Ascending aorta (tissue), 2 donors: ENCODE measurements at regions not wholly inside any gene's neighbourhood (a gene's known extent, or its start where the extent isn't known, plus 50 kb on each side); places are given as distances from the start of the nearest gene placed in this dataset.

Experiments used
- DNase-seq, 2 donors: peaks; one replicate each; pipeline ENCODE4 v3.0.0-alpha.2; 2019; ENCODE audit warnings: low spot score in 2 of 2
- H3K27ac ChIP-seq, 2 donors: fragments of 200-600 bp; sonication (generic); one replicate each; pipeline ENCODE4 v1.5.1; 2016 to 2017; ENCODE audit warnings: mild to moderate bottlenecking in 1 of 2
- H3K27me3 ChIP-seq: fragments of 200-600 bp; sonication (generic); one replicate; pipeline ENCODE4 v1.5.1; 2017
- H3K36me3 ChIP-seq, 2 donors: fragments of 200-600 bp; sonication (generic); one replicate each; pipeline ENCODE4 v1.5.1; 2016
- H3K4me1 ChIP-seq, 2 donors: fragments of 200-600 bp; sonication (generic); one replicate each; pipeline ENCODE4 v1.5.1; 2016 to 2017; ENCODE audit warnings: mild to moderate bottlenecking in 1 of 2
- H3K4me3 ChIP-seq, 2 donors: fragments of 200-600 bp; sonication (generic); one replicate each; pipeline ENCODE4 v1.5.1; 2016 to 2017; ENCODE audit warnings: mild to moderate bottlenecking in 1 of 2
- H3K9me3 ChIP-seq, 2 donors: fragments of 200-600 bp; sonication (generic); one replicate each; pipeline ENCODE4 v1.5.1; 2016
- intact Hi-C: fragments of 100-400 bp; cut with DNase I; formaldehyde crosslinking; loops from one replicate; pipeline ENCODE4 v1.15.1; 2023
- TF ChIP-seq, protein P1 (sequence below), 3 experiments: fragments of 200-600 bp in 2 of 3; fragments of 450-650 bp in 1 of 3; sonication (generic) in 2 of 3; IDR thresholded peaks; one replicate each; pipeline ENCODE4 v1.5.1; 2016 to 2019; ENCODE audit warnings: antibody characterized with exemption in 3 of 3, mild to moderate bottlenecking in 1 of 3, moderate library complexity in 1 of 3

DNA sequence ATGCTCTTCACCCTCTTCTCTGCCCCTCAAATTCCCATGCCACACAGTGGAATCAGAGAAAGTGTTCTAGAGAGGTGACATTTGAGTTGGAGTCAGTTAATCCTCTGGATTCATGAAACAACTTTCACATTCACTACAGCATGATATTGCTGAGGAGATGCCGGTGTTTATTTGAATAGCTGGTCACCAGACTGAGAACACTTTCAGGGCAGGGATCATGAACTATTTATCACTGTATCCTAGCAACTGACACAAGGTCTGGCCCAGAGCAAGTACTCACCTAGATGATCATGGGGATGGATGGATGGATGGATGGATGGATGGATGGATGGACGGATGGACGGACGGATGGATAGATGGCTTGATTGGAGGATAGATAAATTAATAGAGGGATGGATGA lies 116.7 kb upstream of the ZMIZ1 start:
- TF ChIP-seq, protein P1, sequence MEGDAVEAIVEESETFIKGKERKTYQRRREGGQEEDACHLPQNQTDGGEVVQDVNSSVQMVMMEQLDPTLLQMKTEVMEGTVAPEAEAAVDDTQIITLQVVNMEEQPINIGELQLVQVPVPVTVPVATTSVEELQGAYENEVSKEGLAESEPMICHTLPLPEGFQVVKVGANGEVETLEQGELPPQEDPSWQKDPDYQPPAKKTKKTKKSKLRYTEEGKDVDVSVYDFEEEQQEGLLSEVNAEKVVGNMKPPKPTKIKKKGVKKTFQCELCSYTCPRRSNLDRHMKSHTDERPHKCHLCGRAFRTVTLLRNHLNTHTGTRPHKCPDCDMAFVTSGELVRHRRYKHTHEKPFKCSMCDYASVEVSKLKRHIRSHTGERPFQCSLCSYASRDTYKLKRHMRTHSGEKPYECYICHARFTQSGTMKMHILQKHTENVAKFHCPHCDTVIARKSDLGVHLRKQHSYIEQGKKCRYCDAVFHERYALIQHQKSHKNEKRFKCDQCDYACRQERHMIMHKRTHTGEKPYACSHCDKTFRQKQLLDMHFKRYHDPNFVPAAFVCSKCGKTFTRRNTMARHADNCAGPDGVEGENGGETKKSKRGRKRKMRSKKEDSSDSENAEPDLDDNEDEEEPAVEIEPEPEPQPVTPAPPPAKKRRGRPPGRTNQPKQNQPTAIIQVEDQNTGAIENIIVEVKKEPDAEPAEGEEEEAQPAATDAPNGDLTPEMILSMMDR (IDR thresholded peaks at IDR 0.05), result no peak
- intact Hi-C loops, result no loop called here
- H3K27ac ChIP-seq, result no peak overlapping the region
- H3K4me3 ChIP-seq, result no peak overlapping the region
- DNase-seq, result no peak
- H3K36me3 ChIP-seq, result no peaks in the 10 kb centered on the region
- no peaks in the 10 kb centered on the region for H3K4me1 ChIP-seq
- no peaks in the 10 kb centered on the region for H3K9me3 ChIP-seq
- no peaks in the 10 kb centered on the region for H3K27me3 ChIP-seq

DNA sequence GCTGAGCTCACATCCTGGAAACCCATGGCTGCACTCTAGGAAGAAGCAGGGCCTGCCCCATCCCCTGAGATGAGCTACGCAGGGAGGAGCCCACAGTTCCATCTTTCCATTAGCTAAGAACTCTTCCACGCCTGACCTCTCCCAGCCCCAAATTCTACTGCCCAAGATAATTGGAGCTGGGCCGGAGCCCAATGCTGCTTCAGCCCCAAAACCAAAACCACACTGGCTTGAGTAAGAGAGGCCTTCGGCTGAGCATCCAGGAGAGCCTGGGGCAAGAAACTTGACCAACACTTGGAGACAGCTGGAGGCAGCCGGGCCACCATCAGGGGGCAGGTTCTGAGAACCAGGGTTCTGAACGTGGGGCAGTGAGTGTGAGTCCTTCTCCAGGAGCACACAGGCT lies 116.1 kb upstream of the ZMIZ1 start:
- intact Hi-C loops, result no loop called here
- H3K9me3 ChIP-seq, result no peaks in the 10 kb centered on the region
- H3K36me3 ChIP-seq, result no peaks in the 10 kb centered on the region
- no peak for DNase-seq
- no peak overlapping the region for H3K4me3 ChIP-seq
- no peaks in the 10 kb centered on the region for H3K27me3 ChIP-seq
- no peak overlapping the region for H3K27ac ChIP-seq
- no peaks in the 10 kb centered on the region for H3K4me1 ChIP-seq
- TF ChIP-seq, protein P1 (IDR thresholded peaks at IDR 0.05), result no peak

- intact Hi-C loops, result no loop called here
- Histone ChIP-seq H3K4me3 (no peak overlapping the region), H3K9me3 (no peaks in the 10 kb centered on the region), H3K4me1 (no peaks in the 10 kb centered on the region), H3K36me3 (no peaks in the 10 kb centered on the region), H3K27ac (no peak overlapping the region), H3K27me3 (no peaks in the 10 kb centered on the region)
- TF ChIP-seq, protein P1 (IDR thresholded peaks at IDR 0.05), result no peak
- no peak for DNase-seq
These were observed 115.5 kb upstream of the ZMIZ1 start for GRCh38 chr10:78953113-78953798.

GRCh38 chr10:78953799-78954297 lies 114.9 kb upstream of the ZMIZ1 start:
- Histone ChIP-seq H3K27me3 (no peaks in the 10 kb centered on the region), H3K4me3 (no peak overlapping the region), H3K27ac (no peak overlapping the region), H3K4me1 (no peaks in the 10 kb centered on the region), H3K36me3 (no peaks in the 10 kb centered on the region), H3K9me3 (no peaks in the 10 kb centered on the region)
- intact Hi-C loops, result no loop called here
- no peak for DNase-seq
- TF ChIP-seq, protein P1 (IDR thresholded peaks at IDR 0.05), result no peak

- H3K36me3 ChIP-seq, result no peaks in the 10 kb centered on the region
- no peaks in the 10 kb centered on the region for H3K27me3 ChIP-seq
- intact Hi-C loops, result no loop called here
- H3K27ac ChIP-seq, result no peak overlapping the region
- H3K4me3 ChIP-seq, result no peak overlapping the region
- TF ChIP-seq, protein P1 (IDR thresholded peaks at IDR 0.05), result no peak
- no peak for DNase-seq
- no peaks in the 10 kb centered on the region for H3K4me1 ChIP-seq
- no peaks in the 10 kb centered on the region for H3K9me3 ChIP-seq
These were observed 114.1 kb upstream of the ZMIZ1 start for GRCh38 chr10:78954689-78955088.
